ENCODE measurements at regions not wholly inside any gene's neighbourhood (a gene's known extent, or its start where the extent isn't known, plus 50 kb on each side); places are given as distances from the start of the nearest gene placed in this dataset.
"Not testable (repeated sequence)": the region's sequence is repeated elsewhere in the genome, so short reads cannot be mapped to it uniquely, and the experiment has no call there.

DNA sequence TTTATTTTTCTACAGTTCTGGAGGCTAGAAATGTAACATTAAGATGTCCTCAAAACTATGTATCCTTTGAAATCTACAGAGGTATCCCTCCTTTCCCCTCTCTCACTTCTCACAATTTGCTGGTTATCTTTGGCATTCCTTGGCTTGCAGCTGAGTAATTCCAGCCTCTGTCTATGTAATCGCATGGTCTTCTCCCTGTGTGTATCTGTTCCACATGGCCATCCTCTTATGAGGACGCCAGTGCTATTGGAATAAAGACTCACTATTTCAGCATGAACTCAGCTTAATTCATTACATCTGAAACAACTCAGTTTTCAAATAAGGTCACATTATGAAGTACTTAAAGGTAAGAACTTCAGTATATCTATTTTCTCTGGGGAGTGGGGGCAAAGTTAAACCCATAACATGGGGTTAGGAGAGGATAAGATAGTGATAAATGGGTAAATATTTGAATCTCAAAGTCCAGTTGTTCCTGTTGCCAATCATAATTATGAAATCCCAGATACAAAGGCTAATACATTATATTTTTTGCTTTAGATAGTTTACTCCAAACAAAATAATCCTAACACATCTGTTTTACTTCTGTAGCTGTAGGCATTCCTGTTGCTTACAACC, 1290.8 kb downstream of the NCAM2 start:
- no peak for DNase-seq (ENCODE audit: low spot score)

DNA sequence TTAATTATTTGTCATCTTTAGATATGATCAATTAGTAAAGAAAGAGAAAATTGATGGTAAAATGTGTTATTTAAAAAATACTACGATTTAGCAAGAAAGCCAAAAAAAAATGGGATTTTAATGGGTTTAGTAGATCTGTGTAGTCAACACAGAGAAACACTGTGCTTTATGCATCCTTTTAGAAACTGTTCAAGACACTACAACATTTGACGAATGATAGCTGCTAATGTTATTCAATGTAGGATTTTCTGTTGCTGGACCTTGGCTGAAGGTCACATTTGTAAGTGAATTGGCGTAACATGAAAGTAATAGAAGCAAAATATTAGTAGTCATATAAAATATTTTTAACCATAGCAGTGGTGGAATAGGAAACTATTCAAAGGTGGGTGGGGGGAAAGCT, 1293.9 kb downstream of the NCAM2 start:
- no peak for DNase-seq (ENCODE audit: low spot score)

DNA sequence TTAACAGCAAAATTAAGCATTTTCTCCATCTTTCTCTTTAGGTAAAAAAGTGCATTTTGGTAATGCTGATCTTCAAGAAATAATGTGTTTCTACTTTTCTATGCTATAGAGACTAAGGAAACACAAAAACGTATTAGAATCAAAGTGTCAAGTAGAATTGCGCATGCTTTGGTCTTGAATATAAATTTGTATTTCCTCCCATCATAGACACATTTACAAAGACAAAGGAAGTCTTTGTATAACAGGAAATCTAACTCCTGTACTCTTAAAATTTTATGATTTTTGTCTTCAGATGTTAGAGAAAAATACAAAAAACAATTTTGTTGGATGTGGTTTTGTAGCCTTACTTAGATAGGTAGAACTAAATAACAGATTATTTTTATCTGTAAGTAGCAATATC, 1299.4 kb downstream of the NCAM2 start:
- no peak for DNase-seq (ENCODE audit: low spot score)

DNA sequence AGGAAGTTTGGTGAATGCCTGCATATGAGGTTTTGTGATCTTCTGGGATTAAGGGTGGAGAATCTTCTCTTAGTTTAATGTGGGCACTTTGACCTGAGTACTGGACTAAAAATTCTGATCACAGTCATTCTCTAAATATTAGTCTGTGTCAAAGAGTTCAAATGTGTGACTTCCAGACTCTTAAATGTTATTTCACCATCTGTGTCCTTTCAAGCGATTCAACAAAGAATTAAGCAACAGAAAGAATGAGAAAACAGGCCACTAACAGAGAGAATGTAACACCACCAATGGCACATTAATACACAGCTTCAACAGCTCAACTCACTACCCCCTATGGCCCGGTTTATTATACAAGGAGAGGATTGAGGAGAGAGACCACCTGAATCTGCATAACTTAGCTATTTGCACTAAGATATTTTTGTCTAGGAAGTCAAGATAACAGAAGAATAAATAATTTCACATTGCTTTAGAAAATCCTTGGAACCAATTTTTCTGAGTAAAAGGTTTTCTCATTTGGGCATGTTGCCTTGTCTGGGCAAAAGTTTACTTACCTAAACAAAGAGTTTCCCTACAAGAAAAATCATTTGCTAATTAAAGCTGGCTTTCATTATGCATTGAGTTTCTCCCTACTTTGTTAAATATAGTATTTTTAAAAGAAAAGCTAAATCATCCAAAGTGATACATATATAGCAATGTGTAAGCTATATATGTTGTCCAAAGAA, 1313.7 kb downstream of the NCAM2 start:
- no peak for DNase-seq (ENCODE audit: low spot score)

DNA sequence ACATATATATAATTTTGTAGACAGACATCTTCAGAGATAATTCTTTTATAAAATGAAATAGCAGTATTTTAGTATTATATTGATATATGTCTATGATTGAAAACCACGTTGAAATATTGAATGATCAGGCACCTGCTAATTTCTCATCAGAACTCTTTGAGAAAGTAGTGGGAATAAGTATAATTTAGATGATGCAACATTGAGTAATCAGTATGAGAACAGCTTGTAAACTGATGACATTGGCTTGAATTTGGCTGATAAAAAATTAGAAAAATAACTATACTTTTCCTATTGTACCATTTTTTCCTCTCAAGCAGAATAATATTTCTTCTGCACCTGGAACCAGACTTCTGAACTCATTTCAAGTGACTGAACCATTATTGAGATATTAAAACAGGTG, 1316.8 kb downstream of the NCAM2 start:
- DNase-seq (ENCODE audit: low spot score), result no peak

DNA sequence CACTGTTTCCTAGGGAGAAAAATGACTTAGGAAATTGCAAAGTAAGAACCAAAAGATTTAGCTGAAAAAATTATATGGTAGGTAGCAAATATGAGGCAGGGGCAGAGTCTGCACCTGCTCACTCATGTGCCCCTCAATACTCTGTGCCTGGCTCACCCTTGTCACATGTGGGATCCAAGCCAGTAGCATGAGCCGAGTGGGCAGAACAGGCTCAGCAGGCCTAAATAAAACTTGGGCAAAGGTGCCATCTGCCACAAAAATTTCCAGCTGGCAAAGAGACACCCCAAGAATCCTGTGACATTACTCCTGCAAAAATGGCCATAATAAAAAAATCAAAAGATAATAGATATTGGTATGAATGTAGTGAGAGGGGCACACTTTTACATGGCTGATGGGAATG, 1321.2 kb downstream of the NCAM2 start:
- no peak for DNase-seq (ENCODE audit: low spot score)

DNA sequence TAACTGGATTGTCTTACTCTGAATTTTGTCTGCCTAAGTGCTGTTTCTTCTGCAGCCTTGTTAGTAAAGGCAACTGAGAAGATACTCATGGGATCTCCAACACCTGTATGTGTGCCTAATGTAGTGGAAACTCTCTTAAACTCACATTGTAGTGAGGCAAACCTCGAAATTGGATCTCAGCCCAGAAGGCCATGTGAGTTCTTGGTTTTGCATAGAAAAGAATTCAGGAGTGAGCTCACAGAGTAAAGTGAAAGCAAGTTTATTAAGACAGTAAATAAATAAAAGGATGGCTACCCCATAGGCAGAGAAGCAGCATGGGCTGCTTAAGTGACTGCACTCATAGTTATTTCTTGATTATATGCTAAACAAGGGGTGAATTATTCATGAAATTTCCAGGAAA, 1344.7 kb downstream of the NCAM2 start:
- DNase-seq (ENCODE audit: low spot score), result no peak

DNA sequence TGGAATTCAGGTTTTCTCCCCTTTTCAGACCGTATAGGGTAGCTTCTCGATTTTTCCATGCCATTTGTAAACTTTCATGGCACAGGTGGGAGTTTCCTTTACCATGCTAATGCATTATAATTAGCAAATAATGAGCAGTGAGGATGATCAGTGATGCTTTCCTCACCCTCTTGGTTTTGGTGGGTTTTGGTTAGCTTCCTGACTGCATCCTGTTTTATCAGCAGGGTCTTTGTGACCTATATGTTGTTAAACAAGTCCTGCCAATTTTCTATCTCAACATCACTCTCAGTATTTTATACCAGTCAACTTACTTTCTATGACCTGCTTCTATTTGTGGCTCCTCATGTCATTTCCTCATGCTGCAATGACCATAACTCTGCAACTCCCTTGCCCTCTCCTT, 1345.1 kb downstream of the NCAM2 start:
- DNase-seq (ENCODE audit: low spot score), result no peak

DNA sequence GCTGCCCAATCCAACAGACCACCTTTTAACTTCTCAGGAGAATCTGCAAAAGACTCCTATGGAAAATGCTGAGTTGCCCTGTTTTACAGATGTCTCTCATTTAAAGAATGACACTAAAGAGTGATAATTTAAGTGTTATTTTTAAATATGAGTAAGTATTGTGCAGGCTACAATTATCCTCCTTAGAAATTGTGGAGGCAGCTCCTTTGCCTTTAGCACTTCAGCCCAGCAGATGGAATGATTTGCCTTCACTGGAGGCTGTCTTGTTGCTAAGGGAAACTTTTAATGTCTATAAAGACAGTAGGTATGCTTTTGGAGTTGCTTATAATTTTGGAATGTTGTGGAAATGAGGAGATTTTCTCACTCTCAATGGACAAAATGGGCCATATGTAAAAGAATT, 1345.5 kb downstream of the NCAM2 start:
- no peak for DNase-seq (ENCODE audit: low spot score)

DNA sequence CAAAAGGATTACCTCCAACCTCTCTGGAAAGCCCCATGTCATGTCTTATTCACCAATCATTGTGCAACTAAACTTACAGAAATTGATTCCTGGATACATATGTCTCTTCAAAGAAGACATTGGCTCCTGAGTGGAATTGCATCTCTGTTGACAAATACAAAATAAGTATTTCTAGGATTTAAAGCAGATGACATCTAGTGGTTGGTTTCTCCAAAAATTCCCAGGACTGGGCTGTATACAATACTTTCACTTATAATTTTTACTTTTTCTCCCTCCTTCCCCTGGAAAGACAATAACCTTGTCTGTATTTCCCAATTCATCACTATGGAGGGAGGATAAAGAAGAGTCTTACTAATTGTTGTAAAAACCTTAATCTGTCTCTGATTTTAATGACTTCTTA, 1347.4 kb downstream of the NCAM2 start:
- DNase-seq (ENCODE audit: low spot score), result no peak

DNA sequence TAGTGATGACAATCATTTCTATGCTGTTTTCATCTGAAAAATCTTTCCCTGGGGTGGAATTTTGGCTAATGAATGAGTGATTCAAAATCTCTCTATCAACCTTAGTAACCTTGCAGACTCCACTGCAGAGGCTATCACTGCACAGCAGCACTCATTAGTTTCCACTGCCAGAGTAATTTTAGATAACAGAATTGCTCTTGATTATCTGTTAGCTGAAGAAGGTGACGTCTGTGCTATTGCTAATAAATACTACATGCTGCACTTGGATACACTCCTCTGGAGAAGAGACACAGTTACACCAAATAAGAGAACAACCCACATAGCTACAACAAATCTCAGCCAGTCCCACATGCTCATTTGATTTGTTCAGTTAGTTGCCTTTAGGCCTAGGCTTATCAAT, 1348.4 kb downstream of the NCAM2 start:
- no peak for DNase-seq (ENCODE audit: low spot score)

DNA sequence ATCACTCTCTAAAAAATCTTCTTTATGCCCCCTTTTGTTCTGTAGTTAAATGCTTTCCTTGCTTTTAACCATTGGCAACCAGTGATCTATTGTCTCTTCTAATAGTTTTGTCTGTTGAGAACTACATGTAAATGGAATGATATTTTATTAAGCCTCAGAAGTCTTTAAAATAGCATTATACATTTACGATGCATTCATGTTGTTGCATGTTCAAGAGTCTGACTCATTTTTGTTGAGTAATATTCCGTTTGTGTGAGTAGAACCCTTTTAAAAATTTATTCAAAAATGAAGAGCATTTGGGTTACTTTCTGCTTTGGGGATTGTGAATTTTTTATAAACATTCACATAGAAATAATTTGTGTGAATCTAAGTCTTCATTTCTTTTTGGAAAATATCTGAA, 1352.9 kb downstream of the NCAM2 start:
- DNase-seq (ENCODE audit: low spot score), result no peak

DNA sequence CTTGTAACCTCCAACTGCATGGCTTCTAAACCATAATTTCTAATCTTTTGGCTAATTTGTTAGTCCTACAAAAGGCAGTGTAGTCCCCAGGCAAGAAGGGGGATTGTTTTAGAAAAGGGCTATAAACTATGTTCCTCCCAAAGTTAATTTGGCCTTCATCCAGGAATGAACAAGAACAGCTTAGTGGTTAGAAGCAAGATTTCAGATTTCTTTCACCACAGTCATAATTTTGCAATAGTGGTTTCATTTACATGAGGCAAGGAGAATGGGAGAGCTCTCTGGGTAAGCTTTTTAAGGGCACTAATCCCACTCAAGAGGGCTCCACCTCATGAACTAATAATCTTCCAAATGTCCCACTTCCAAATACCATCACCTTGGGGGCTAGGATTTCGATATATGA, 1353.9 kb downstream of the NCAM2 start:
- no peak for DNase-seq (ENCODE audit: low spot score)

DNA sequence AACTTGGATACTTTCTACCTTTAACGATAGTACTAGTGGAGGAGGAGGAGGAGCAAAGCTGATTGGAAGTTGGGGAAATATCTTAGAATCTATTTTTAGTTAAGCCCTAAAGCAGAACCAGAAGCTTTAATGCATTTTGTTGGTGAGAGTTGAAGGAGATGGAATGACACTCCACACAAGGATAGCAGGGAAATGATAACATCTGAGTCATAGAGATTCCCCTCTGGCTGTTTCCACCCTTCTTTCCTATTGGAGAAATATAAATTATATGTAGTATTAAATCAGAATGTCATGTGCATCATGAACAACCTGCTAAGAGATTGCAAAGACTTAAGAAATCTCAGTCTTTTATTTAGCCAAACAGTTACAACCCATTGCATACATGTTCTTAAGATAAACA, 1357.7 kb downstream of the NCAM2 start:
- DNase-seq (ENCODE audit: low spot score), result no peak

DNA sequence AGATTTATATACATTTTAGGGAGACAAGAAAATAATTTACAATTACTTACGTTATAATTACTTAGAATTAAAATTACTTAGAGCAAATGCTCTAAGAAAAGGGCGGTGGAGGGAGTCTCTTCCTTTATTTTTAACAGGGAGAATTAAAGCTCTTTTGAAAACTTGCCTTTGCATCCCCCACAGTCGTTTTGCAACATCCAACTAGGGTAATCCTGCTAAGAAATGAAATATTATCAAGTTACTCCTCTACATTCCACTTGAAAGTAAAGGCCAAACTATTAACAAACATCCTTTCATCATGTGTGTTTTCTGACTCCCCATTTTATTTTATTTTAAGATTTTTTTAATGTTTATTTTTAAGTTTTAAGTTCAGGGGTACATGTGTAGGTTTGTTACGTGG, 1358.5 kb downstream of the NCAM2 start:
- no peak for DNase-seq (ENCODE audit: low spot score)

DNA sequence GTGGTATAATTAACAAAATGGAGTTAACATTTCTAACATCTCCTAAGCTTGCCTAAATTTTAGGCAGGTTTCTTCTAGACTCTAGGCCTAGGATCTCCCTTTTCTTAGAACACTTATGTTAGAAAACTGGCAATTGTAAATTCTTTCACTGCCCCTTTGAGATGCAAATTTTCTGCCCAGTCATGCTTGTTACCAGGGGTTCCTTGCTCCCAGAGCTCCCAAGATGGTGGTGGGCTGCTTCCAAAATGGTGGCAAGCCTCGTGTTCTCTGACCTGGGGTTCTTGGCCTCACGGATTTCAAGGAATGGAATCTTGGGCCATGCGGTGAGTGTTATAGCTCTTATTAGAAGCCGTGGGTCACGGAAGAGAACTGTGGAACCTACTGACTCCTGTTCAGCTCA, 1361.4 kb downstream of the NCAM2 start:
- DNase-seq (ENCODE audit: low spot score), result not testable (repeated sequence)

DNA sequence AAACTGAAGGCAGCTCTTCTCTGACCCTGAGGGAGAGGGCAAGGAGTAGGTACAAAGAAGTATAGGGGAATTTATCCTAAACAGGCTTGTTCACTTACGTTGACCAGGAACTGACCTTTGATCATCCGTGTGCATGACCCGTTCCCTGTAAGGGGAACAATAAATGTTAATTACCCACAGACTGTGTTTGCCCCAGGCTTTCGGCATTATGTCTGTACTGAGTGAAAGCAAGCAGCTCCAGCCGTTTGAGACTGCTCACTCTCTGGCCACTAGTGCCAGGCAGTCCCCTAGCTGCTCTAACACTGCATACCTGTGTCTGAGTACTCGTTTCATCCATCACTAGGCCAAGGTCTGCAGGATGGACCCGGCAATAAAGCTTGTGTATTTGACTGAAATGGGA, 1365.3 kb downstream of the NCAM2 start:
- DNase-seq (ENCODE audit: low spot score), result no peak

DNA sequence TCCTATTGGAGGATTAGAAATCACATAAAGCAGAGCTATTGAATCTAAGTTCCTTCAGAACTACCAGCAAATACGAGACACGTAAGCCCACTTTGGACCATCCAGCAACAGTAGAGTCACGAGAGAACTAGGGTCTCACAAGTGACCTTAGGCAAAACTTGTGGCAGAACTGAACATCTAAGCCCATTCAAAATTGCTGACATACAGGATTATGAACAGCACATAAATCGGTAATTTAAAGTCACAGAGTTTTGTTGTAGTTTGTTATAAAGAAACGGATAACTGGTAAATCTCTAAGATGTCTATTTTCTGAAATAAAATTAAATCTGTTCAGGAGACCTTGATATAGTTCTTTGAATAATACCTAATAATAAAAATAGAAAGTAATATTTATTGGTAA, 1366.0 kb downstream of the NCAM2 start:
- no peak for DNase-seq (ENCODE audit: low spot score)

DNA sequence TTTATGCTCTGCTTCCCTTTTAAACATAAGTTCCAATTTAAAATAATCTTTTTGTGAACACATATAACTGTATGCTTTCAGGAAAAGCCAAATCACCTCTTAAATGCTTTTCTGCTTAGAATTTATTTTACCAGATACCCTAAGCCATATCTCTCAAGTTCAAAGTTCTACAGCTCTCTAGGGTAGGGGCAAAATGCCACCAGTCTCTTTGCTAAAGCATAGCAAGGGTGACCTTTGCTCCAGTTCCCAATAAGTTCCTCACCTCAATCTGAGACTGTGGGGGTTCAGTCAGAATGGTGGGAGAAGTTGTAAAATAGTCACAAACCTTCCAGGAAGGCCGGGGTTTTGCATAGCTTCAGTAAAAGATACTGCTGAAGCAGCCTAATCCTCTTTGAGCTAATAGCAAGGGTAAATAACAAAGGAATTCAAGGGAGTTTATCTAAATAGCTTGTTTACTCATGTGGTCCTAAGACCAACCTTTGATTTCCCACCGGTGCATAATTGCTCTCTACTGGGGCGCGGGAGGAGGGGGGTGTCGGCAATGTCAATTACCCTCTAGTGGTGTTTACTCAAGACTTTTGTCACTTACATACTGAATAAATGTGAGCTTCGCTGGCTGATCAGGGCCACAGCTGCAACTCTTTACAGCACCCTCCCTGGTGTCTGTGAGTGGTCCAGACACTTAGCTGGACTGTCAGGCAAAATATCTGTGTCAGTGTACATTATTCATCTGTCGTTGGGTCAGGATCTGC, 1376.2 kb downstream of the NCAM2 start:
- no peak for DNase-seq (ENCODE audit: low spot score)

DNA sequence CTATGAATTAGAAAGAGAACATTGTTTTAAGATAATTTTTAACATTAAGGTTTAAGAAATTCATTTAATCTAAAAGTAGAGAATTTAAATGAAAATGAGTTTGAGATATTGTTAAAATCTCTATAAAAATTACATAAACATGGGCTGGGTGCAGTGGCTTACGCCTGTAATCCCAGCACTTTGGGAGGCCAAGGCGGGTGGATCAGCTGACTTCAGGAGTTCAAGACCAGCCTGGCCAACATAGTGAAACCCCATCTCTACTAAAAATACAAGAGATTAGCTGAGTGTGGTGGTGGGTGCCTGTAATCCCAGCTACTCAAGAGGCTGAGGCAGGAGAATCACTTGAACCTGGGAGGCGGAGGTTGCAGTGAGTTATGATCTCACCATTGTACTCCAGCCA, 1379.6 kb downstream of the NCAM2 start:
- DNase-seq (ENCODE audit: low spot score), result not testable (repeated sequence)

DNA sequence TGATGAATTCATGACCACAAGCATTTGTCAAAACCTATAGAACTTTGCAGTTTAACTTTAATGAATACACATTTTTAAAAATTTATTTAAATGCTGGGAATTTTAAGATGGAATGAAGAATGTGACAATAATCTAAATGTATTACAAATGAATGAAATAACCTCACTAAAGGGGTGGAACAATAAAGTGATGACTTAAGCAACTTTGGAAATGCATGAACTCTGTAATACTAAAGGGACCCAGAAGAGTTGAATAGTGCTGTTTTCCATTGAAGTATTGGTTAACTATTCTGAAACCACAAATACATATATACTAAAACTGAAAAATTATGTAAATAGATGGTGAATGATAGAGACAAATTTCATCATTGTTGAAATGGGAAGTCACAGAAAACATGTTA, 1395.1 kb downstream of the NCAM2 start:
- no peak for DNase-seq (ENCODE audit: low spot score)

DNA sequence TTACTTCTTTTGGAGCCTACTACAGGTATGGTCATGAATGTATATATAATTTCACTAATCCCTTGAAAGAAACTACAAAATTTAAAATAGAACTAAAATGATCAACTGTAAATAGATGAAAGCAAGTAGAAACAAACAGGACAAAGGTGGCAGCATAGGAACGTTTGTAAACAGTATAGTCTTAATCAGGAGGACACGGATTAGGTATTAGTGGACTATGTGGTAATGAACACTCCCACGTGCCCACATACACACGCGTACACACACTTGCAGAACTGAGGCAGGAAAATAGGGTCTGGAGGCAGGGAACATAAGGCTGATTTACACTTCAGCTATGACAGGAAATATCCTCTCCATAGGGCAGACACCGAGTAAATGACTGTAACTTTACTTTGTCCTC, 1397.8 kb downstream of the NCAM2 start:
- no peak for DNase-seq (ENCODE audit: low spot score)

DNA sequence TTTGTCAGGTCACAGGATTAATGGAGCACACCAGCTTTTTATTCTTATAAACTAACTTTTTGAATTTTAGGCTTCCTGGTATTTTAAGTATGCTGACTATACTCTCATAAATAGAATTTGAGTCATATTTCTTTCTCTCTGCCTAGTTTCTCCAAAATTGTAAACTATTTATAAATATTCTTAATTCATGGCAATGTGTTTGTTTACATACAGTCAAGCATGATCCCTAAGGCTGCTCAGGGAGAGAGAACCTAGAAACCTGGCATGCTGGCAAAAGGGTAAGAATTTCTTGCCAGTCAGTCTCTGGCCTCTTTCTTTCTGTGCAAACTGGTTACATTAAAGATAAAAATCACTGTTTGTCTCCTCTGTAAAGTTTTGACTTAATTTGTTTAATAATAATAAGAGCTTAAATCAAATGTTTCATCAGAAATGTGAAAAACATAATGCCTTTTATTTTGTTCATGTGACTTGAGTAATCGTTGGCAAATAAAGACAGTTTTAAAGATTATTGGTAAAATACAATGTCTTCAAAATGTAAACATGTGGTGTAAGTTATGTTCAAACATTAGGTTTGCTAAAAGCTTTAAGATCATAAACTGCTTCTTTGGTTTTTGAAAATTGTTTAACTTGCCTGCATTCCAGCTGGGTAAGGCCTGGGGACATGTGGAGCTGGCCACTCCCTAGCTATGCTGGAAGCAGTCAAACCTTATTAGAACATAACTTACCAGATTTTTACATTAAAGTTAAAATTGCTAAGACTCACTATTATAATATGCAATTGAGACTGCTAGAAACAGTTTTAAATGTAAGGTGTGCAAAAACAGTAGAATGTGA, 1401.7 kb downstream of the NCAM2 start:
- DNase-seq (ENCODE audit: low spot score), result no peak

Data from hematopoietic multipotent progenitor cell treated with erythropoietin and hydrocortisone succinate and interleukin-3 and kit ligand, for 15 days (in vitro differentiated cells).